Immature natural killer cell (primary cell): ENCODE measurements at regions not wholly inside any gene's neighbourhood (a gene's known extent, or its start where the extent isn't known, plus 50 kb on each side); places are given as distances from the start of the nearest gene placed in this dataset.

Source experiments
- DNase-seq, 3 donors: peaks; one replicate each; pipeline ENCODE4 v3.0.0; 2022; ENCODE audit warnings: mixed read lengths in 1 of 3
- H3K27ac Mint-ChIP-seq, 6 donors: one replicate each; pipeline ENCODE4 v1.8.0; 2020; ENCODE audit warnings: mixed read lengths in 6 of 6, mild to moderate bottlenecking in 5 of 6, inconsistent platforms in 4 of 6, moderate library complexity in 3 of 6
- H3K27me3 Mint-ChIP-seq, 3 donors: one replicate each; pipeline ENCODE4 v1.8.0; 2020 to 2021; ENCODE audit warnings: low read depth in 3 of 3, mild to moderate bottlenecking in 3 of 3, mixed read lengths in 3 of 3, moderate library complexity in 3 of 3, inconsistent platforms in 1 of 3
- H3K36me3 Mint-ChIP-seq, 3 donors: one replicate each; pipeline ENCODE4 v1.8.0; 2020; ENCODE audit warnings: mixed read lengths in 3 of 3, inconsistent platforms in 2 of 3, mild to moderate bottlenecking in 2 of 3
- H3K4me1 Mint-ChIP-seq, 2 donors: one replicate each; pipeline ENCODE4 v1.8.0; 2020; ENCODE audit warnings: inconsistent platforms in 2 of 2, mild to moderate bottlenecking in 2 of 2, mixed read lengths in 2 of 2, moderate library complexity in 1 of 2
- H3K4me3 Mint-ChIP-seq, 5 donors: one replicate each; pipeline ENCODE4 v1.8.0; 2020; ENCODE audit warnings: mild to moderate bottlenecking in 5 of 5, mixed read lengths in 5 of 5, inconsistent platforms in 3 of 5, moderate library complexity in 3 of 5
- H3K9me3 Mint-ChIP-seq, 6 donors: one replicate each; pipeline ENCODE4 v1.8.0; 2020; ENCODE audit warnings: mild to moderate bottlenecking in 6 of 6, mixed read lengths in 6 of 6, inconsistent platforms in 4 of 6, moderate library complexity in 3 of 6

- Mint-ChIP-seq H3K9me3 (no peaks in the 10 kb centered on the region), H3K27me3 (peaks cover 0 to 2% (median under 1%) of the 10 kb centered on the region in 3 donors), H3K27ac (no peak overlapping the region), H3K36me3 (no peaks in the 10 kb centered on the region), H3K4me3 (no peak overlapping the region), H3K4me1 (peaks cover 2 to 11% of the 10 kb centered on the region in 2 donors)
- DNase-seq = no peak
Measured at GRCh38 chr4:35918491-35918977, 325.8 kb downstream of the ARAP2 start.

- Mint-ChIP-seq H3K27ac (no peak overlapping the region), H3K9me3 (no peaks in the 10 kb centered on the region), H3K36me3 (no peaks in the 10 kb centered on the region), H3K27me3 (peaks cover 0 to 5% (median 2%) of the 10 kb centered on the region in 3 donors), H3K4me1 (no peaks in the 10 kb centered on the region), H3K4me3 (no peak overlapping the region)
- no peak for DNase-seq
Measured at GRCh38 chr4:35925806-35926205, 318.5 kb downstream of the ARAP2 start.

- no peak overlapping the region for H3K4me3 Mint-ChIP-seq
- no peak for DNase-seq
- H3K4me1 Mint-ChIP-seq = no peaks in the 10 kb centered on the region
- H3K9me3 Mint-ChIP-seq = no peaks in the 10 kb centered on the region
- no peaks in the 10 kb centered on the region for H3K36me3 Mint-ChIP-seq
- no peak overlapping the region for H3K27ac Mint-ChIP-seq
- peaks cover 0 to 5% (median 2%) of the 10 kb centered on the region in 3 donors for H3K27me3 Mint-ChIP-seq
Measured at GRCh38 chr4:35926788-35927187, 317.5 kb downstream of the ARAP2 start.

- no peak for DNase-seq
- no peak overlapping the region for H3K4me3 Mint-ChIP-seq
- no peaks in the 10 kb centered on the region for H3K36me3 Mint-ChIP-seq
- no peaks in the 10 kb centered on the region for H3K4me1 Mint-ChIP-seq
- no peaks in the 10 kb centered on the region for H3K9me3 Mint-ChIP-seq
- H3K27ac Mint-ChIP-seq = no peak overlapping the region
- H3K27me3 Mint-ChIP-seq = peaks cover 0 to 3% (median 2%) of the 10 kb centered on the region in 3 donors
Measured at GRCh38 chr4:35933901-35934300, 310.4 kb downstream of the ARAP2 start.

GRCh38 chr4:35934320-35934981, 309.9 kb downstream of the ARAP2 start:
- peaks cover 0 to 3% (median 2%) of the 10 kb centered on the region in 3 donors for H3K27me3 Mint-ChIP-seq
- no peaks in the 10 kb centered on the region for H3K9me3 Mint-ChIP-seq
- DNase-seq = peak in 2 of 3 donors; percentile 12 to 14
- no peak overlapping the region for H3K4me3 Mint-ChIP-seq
- H3K27ac Mint-ChIP-seq = no peak overlapping the region
- no peaks in the 10 kb centered on the region for H3K4me1 Mint-ChIP-seq
- H3K36me3 Mint-ChIP-seq = no peaks in the 10 kb centered on the region

- Mint-ChIP-seq H3K9me3 (no peaks in the 10 kb centered on the region), H3K27ac (no peak overlapping the region), H3K27me3 (peaks cover 0 to 3% (median 0%) of the 10 kb centered on the region in 3 donors), H3K36me3 (no peaks in the 10 kb centered on the region), H3K4me3 (no peak overlapping the region), H3K4me1 (no peaks in the 10 kb centered on the region)
- DNase-seq = no peak
Measured at GRCh38 chr4:35938936-35939335, 305.4 kb downstream of the ARAP2 start.

GRCh38 chr4:35939751-35940150, 304.6 kb downstream of the ARAP2 start:
- H3K27ac Mint-ChIP-seq = no peak overlapping the region
- no peaks in the 10 kb centered on the region for H3K9me3 Mint-ChIP-seq
- no peak overlapping the region for H3K4me3 Mint-ChIP-seq
- H3K4me1 Mint-ChIP-seq = no peaks in the 10 kb centered on the region
- H3K36me3 Mint-ChIP-seq = no peaks in the 10 kb centered on the region
- peaks cover 0 to 3% (median 0%) of the 10 kb centered on the region in 3 donors for H3K27me3 Mint-ChIP-seq
- no peak for DNase-seq

- Mint-ChIP-seq H3K36me3 (peaks cover 0 to 4% (median 0%) of the 10 kb centered on the region in 3 donors), H3K9me3 (no peaks in the 10 kb centered on the region), H3K27ac (no peak overlapping the region)
Measured at GRCh38 chr4:35942092-35942491, 302.2 kb downstream of the ARAP2 start.

GRCh38 chr4:35943606-35944005, 300.7 kb downstream of the ARAP2 start:
- no peak for DNase-seq
- Mint-ChIP-seq H3K4me1 (no peaks in the 10 kb centered on the region), H3K9me3 (no peaks in the 10 kb centered on the region), H3K27me3 (peaks cover 0 to 2% (median 1%) of the 10 kb centered on the region in 3 donors), H3K4me3 (no peak overlapping the region), H3K27ac (no peak overlapping the region), H3K36me3 (peaks cover 0 to 4% (median 0%) of the 10 kb centered on the region in 3 donors)

More at GRCh38 chr4:35942092-35942491, 302.2 kb downstream of the ARAP2 start:
- Mint-ChIP-seq H3K27me3 (peaks cover 0 to 3% (median 0%) of the 10 kb centered on the region in 3 donors), H3K4me3 (no peak overlapping the region), H3K4me1 (no peaks in the 10 kb centered on the region)
- DNase-seq = no peak

- Mint-ChIP-seq H3K4me1 (no peaks in the 10 kb centered on the region), H3K9me3 (peaks cover 4 to 22% (median 13%) of the 10 kb centered on the region in 6 donors), H3K36me3 (peaks cover 0 to 4% (median 0%) of the 10 kb centered on the region in 3 donors), H3K27me3 (peaks cover 1 to 4% (median 4%) of the 10 kb centered on the region in 3 donors), H3K27ac (no peak overlapping the region), H3K4me3 (no peak overlapping the region)
- DNase-seq = no peak
Measured at GRCh38 chr4:35948171-35948570, 296.1 kb downstream of the ARAP2 start.

GRCh38 chr4:35950442-35950841, 293.9 kb downstream of the ARAP2 start:
- Mint-ChIP-seq H3K4me3 (no peak overlapping the region), H3K36me3 (peaks cover 0 to 4% (median 0%) of the 10 kb centered on the region in 3 donors), H3K9me3 (peaks cover 12 to 44% (median 27%) of the 10 kb centered on the region in 6 donors), H3K27ac (no peak overlapping the region), H3K4me1 (no peaks in the 10 kb centered on the region), H3K27me3 (peaks cover 1 to 9% (median 4%) of the 10 kb centered on the region in 3 donors)
- no peak for DNase-seq

- peaks cover 4 to 9% (median 6%) of the 10 kb centered on the region in 3 donors for H3K27me3 Mint-ChIP-seq
- peaks cover 0 to 10% (median 7%) of the 10 kb centered on the region in 3 donors for H3K36me3 Mint-ChIP-seq
- no peak overlapping the region for H3K27ac Mint-ChIP-seq
- DNase-seq = no peak
- H3K9me3 Mint-ChIP-seq = peaks cover 20 to 62% (median 42%) of the 10 kb centered on the region in 6 donors
- no peak overlapping the region for H3K4me3 Mint-ChIP-seq
- no peaks in the 10 kb centered on the region for H3K4me1 Mint-ChIP-seq
Measured at GRCh38 chr4:35952751-35953150, 291.6 kb downstream of the ARAP2 start.

GRCh38 chr4:35963383-35963782, 280.9 kb downstream of the ARAP2 start:
- H3K36me3 Mint-ChIP-seq = peaks cover 0 to 8% (median 4%) of the 10 kb centered on the region in 3 donors
- peaks cover 11 to 13% of the 10 kb centered on the region in 2 donors for H3K4me1 Mint-ChIP-seq
- H3K27ac Mint-ChIP-seq = no peak overlapping the region
- H3K9me3 Mint-ChIP-seq = no peaks in the 10 kb centered on the region
- DNase-seq = no peak
- H3K27me3 Mint-ChIP-seq = peaks cover 1 to 4% (median 2%) of the 10 kb centered on the region in 3 donors
- no peak overlapping the region for H3K4me3 Mint-ChIP-seq

GRCh38 chr4:35963974-35964515, 280.3 kb downstream of the ARAP2 start:
- H3K4me3 Mint-ChIP-seq = no peak overlapping the region
- no peak overlapping the region for H3K27ac Mint-ChIP-seq
- H3K36me3 Mint-ChIP-seq = peaks cover 0 to 8% (median 4%) of the 10 kb centered on the region in 3 donors
- no peak for DNase-seq
- H3K4me1 Mint-ChIP-seq = peaks cover 11 to 13% of the 10 kb centered on the region in 2 donors
- no peaks in the 10 kb centered on the region for H3K9me3 Mint-ChIP-seq
- H3K27me3 Mint-ChIP-seq = peaks cover 1 to 2% (median 2%) of the 10 kb centered on the region in 3 donors
